ENCODE measurements at regions not wholly inside any gene's neighbourhood (a gene's known extent, or its start where the extent isn't known, plus 50 kb on each side); places are given as distances from the start of the nearest gene placed in this dataset.

- TF ChIP-seq ZNF18 (CRISPR knock-in tag; IDR thresholded peaks at IDR 0.05; ENCODE audit: insufficient replicate concordance) = no peak
- no peak for TF ChIP-seq HNRNPLL (IDR thresholded peaks at IDR 0.05; ENCODE audit: low read depth, low read length, poor library complexity, severe bottlenecking)
- TF ChIP-seq PHF5A (CRISPR knock-in tag; IDR thresholded peaks at IDR 0.05; ENCODE audit: low read depth, unreplicated experiment) = no peak
- no peak for TF ChIP-seq ZSCAN22 (CRISPR knock-in tag; IDR thresholded peaks at IDR 0.05)
- no peak for TF ChIP-seq CSRNP1 (CRISPR knock-in tag; IDR thresholded peaks at IDR 0.05)
- TF ChIP-seq ZNF891 (CRISPR knock-in tag; IDR thresholded peaks at IDR 0.05) = no peak
- no peak for TF ChIP-seq GFI1 (CRISPR knock-in tag; IDR thresholded peaks at IDR 0.05; ENCODE audit: borderline replicate concordance)
- no peak for TF ChIP-seq ZFP41 (CRISPR knock-in tag; IDR thresholded peaks at IDR 0.05; ENCODE audit: borderline replicate concordance)
- no peak for TF ChIP-seq HNF1B (CRISPR knock-in tag; IDR thresholded peaks at IDR 0.05)
- TF ChIP-seq SOX5 (CRISPR knock-in tag; IDR thresholded peaks at IDR 0.05; ENCODE audit: borderline replicate concordance) = no peak
- TF ChIP-seq ZHX1 (CRISPR knock-in tag; IDR thresholded peaks at IDR 0.05; ENCODE audit: low read depth) = no peak
- no peak for TF ChIP-seq ZBTB7B (CRISPR knock-in tag; IDR thresholded peaks at IDR 0.05)
These were observed 515.3 kb upstream of the MEX3C start (continued) for GRCh38 chr18:51712821-51713220.

All from HepG2 (cell line).